ENCODE measurements at regions not wholly inside any gene's neighbourhood (a gene's known extent, or its start where the extent isn't known, plus 50 kb on each side); places are given as distances from the start of the nearest gene placed in this dataset.

DNA sequence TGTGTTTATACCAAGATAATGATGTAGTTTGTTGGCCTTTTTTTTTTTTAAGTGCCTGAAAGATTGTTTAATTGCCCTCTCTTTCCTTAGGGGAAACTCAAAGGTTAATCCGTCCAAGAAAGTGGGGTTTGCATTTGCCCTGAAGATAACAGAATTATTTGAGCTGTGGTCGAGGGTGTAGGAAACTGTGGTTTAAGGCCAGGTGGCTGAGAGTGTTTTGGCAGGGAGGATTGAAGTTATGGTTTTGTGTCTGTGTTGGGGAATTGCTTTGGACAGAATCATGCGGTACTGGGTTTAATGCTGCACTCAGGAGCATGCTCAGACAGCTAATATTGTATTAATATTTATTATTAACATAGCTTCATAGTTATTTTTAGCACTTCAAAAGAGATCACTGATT lies 509.8 kb downstream of the EBF1 start:
- TF ChIP-seq, protein P1, sequence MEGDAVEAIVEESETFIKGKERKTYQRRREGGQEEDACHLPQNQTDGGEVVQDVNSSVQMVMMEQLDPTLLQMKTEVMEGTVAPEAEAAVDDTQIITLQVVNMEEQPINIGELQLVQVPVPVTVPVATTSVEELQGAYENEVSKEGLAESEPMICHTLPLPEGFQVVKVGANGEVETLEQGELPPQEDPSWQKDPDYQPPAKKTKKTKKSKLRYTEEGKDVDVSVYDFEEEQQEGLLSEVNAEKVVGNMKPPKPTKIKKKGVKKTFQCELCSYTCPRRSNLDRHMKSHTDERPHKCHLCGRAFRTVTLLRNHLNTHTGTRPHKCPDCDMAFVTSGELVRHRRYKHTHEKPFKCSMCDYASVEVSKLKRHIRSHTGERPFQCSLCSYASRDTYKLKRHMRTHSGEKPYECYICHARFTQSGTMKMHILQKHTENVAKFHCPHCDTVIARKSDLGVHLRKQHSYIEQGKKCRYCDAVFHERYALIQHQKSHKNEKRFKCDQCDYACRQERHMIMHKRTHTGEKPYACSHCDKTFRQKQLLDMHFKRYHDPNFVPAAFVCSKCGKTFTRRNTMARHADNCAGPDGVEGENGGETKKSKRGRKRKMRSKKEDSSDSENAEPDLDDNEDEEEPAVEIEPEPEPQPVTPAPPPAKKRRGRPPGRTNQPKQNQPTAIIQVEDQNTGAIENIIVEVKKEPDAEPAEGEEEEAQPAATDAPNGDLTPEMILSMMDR (IDR thresholded peaks at IDR 0.05; ENCODE audit: poor library complexity), result no peak
- no peak for TF ChIP-seq EZH2 (IDR thresholded peaks at IDR 0.05; ENCODE audit: borderline replicate concordance)
- TF ChIP-seq EZH2phosphoT487 (IDR thresholded peaks at IDR 0.05; ENCODE audit: low read depth, severe bottlenecking, unreplicated experiment), result no peak
